ENCODE measurements at regions not wholly inside any gene's neighbourhood (a gene's known extent, or its start where the extent isn't known, plus 50 kb on each side); places are given as distances from the start of the nearest gene placed in this dataset.

GRCh38 chr9:1775230-1775629 is 239.9 kb upstream of the SMARCA2 start:
- peaks cover 11% of the 10 kb centered on the region for H3K9me3 Mint-ChIP-seq (ENCODE audit: unreplicated experiment)
- no peaks in the 10 kb centered on the region for H3K36me3 Mint-ChIP-seq (ENCODE audit: unreplicated experiment)
- H3K27ac Mint-ChIP-seq (ENCODE audit: unreplicated experiment) = no peak overlapping the region
- TF ChIP-seq CTCF (IDR thresholded peaks at IDR 0.05) = no peak
- no peaks in the 10 kb centered on the region for H3K27me3 Mint-ChIP-seq (ENCODE audit: unreplicated experiment)
- DNase-seq (ENCODE audit: extremely low spot score, unreplicated experiment) = no peak
- no peak overlapping the region for H3K4me3 Mint-ChIP-seq (ENCODE audit: unreplicated experiment)
- no peaks in the 10 kb centered on the region for H3K4me1 Mint-ChIP-seq (ENCODE audit: unreplicated experiment)

DNA sequence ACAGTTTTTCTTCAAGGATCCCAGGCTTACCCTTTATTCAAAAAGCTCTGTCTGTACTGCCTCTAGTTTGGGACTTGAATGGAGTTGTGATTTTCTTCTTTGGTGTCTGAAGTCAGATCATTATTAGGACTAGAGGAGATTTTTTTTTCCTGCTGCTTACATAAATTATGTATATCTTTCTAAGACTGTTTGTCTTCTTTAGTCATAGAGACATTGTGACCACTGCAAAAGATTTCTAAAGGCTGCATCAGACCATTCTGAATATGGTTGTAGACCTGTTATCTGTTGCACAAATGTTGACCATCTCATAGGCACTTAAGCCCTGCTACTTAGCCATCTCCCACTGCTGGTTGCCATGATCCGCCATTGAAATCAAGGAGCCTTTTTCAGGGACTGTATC is 238.5 kb upstream of the SMARCA2 start:
- Mint-ChIP-seq H3K27ac (ENCODE audit: unreplicated experiment) (no peak overlapping the region), H3K9me3 (ENCODE audit: unreplicated experiment) (peaks cover 16% of the 10 kb centered on the region), H3K27me3 (ENCODE audit: unreplicated experiment) (no peaks in the 10 kb centered on the region), H3K36me3 (ENCODE audit: unreplicated experiment) (no peaks in the 10 kb centered on the region), H3K4me1 (ENCODE audit: unreplicated experiment) (no peaks in the 10 kb centered on the region), H3K4me3 (ENCODE audit: unreplicated experiment) (no peak overlapping the region)
- TF ChIP-seq CTCF (IDR thresholded peaks at IDR 0.05) = no peak
- DNase-seq (ENCODE audit: extremely low spot score, unreplicated experiment) = no peak

GRCh38 chr9:1791191-1791590 is 224.0 kb upstream of the SMARCA2 start:
- H3K9me3 Mint-ChIP-seq (ENCODE audit: unreplicated experiment) = peaks cover 5% of the 10 kb centered on the region
- no peak overlapping the region for H3K27ac Mint-ChIP-seq (ENCODE audit: unreplicated experiment)
- H3K36me3 Mint-ChIP-seq (ENCODE audit: unreplicated experiment) = no peaks in the 10 kb centered on the region
- H3K4me1 Mint-ChIP-seq (ENCODE audit: unreplicated experiment) = no peaks in the 10 kb centered on the region
- TF ChIP-seq CTCF (IDR thresholded peaks at IDR 0.05) = no peak
- H3K4me3 Mint-ChIP-seq (ENCODE audit: unreplicated experiment) = no peak overlapping the region
- H3K27me3 Mint-ChIP-seq (ENCODE audit: unreplicated experiment) = no peaks in the 10 kb centered on the region
- no peak for DNase-seq (ENCODE audit: extremely low spot score, unreplicated experiment)

DNA sequence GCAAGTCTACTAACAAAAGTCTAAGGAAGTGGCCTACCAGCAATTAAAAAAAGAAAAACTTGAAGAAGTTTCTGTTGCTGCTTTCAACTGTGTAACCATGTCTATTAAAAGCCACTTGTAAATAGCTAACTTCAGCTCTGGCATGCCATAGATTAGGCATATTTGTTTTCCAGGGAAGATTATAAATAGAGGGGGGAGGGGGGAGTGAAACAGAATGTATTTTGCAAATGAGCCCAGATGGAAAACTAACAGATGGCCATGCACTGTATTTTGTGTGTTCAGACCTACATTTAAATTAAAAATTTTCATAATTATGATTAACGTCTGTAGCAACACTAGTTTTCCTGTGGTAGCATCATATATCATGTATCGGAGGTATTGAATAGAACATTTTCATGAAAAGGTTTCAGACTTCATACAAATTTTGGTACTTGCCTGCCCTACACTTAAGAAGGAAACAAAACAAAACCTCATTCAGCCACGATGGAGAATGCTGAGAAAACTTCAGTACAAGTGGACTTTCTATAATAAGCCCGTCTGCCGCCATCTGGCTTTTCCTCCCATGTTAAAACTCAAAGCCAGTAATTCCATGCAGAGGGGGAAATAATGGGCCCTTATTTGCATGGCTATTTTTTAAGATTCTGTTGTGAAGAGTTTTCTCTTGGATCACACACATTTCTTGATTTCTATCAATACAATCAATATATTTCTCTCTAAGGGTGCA is 220.4 kb upstream of the SMARCA2 start:
- no peaks in the 10 kb centered on the region for H3K4me1 Mint-ChIP-seq (ENCODE audit: unreplicated experiment)

More for the DNA sequence above, 220.4 kb upstream of the SMARCA2 start:
- H3K9me3 Mint-ChIP-seq (ENCODE audit: unreplicated experiment) = peaks cover 5% of the 10 kb centered on the region
- TF ChIP-seq CTCF (IDR thresholded peaks at IDR 0.05) = no peak
- no peaks in the 10 kb centered on the region for H3K36me3 Mint-ChIP-seq (ENCODE audit: unreplicated experiment)
- no peaks in the 10 kb centered on the region for H3K27me3 Mint-ChIP-seq (ENCODE audit: unreplicated experiment)
- no peak for DNase-seq (ENCODE audit: extremely low spot score, unreplicated experiment)
- no peak overlapping the region for H3K4me3 Mint-ChIP-seq (ENCODE audit: unreplicated experiment)
- no peak overlapping the region for H3K27ac Mint-ChIP-seq (ENCODE audit: unreplicated experiment)

Data from osteocyte (in vitro differentiated cells).